COLO829 (cell line): ENCODE measurements at regions not wholly inside any gene's neighbourhood (a gene's known extent, or its start where the extent isn't known, plus 50 kb on each side); places are given as distances from the start of the nearest gene placed in this dataset.
"Not testable (repeated sequence)": the region's sequence is repeated elsewhere in the genome, so short reads cannot be mapped to it uniquely, and the experiment has no call there.

Experiments
- DNase-seq: peaks from one replicate; pipeline ENCODE4 v3.0.0; 2012; ENCODE audit warnings: low spot score

- no peak for DNase-seq
Measured at GRCh38 chr10:2891073-2891769, 176.1 kb upstream of the PFKP start.

GRCh38 chr10:2890093-2890492 is 177.3 kb upstream of the PFKP start:
- DNase-seq: no peak

- DNase-seq: no peak
Measured at GRCh38 chr10:2888403-2889004, 178.8 kb upstream of the PFKP start.

GRCh38 chr10:2887391-2888070 is 179.8 kb upstream of the PFKP start:
- no peak for DNase-seq

GRCh38 chr10:2886662-2887061 is 180.7 kb upstream of the PFKP start:
- no peak for DNase-seq

- DNase-seq: no peak
Measured at GRCh38 chr10:2885288-2886278, 181.8 kb upstream of the PFKP start.

- not testable (repeated sequence) for DNase-seq
Measured at GRCh38 chr10:2883983-2884540, 183.3 kb upstream of the PFKP start.

- DNase-seq: no peak
Measured at GRCh38 chr10:2883238-2883637, 184.1 kb upstream of the PFKP start.

- DNase-seq: no peak
Measured at GRCh38 chr10:2882628-2883027, 184.7 kb upstream of the PFKP start.

GRCh38 chr10:2881720-2882620 is 185.4 kb upstream of the PFKP start:
- DNase-seq: no peak

- DNase-seq: not testable (repeated sequence)
Measured at GRCh38 chr10:2880050-2880449, 187.3 kb upstream of the PFKP start.

- no peak for DNase-seq
Measured at GRCh38 chr10:2878818-2879217, 188.5 kb upstream of the PFKP start.

GRCh38 chr10:2876032-2876431 is 191.3 kb upstream of the PFKP start:
- DNase-seq: no peak

- DNase-seq: no peak
Measured at GRCh38 chr10:2874963-2875362, 192.4 kb upstream of the PFKP start.

GRCh38 chr10:2873769-2874168 is 193.6 kb upstream of the PFKP start:
- DNase-seq: no peak

GRCh38 chr10:2871673-2872219 is 195.6 kb upstream of the PFKP start:
- DNase-seq: no peak

GRCh38 chr10:2870654-2871053 is 196.7 kb upstream of the PFKP start:
- no peak for DNase-seq

- no peak for DNase-seq
Measured at GRCh38 chr10:2867788-2868299, 199.5 kb upstream of the PFKP start.

GRCh38 chr10:2866569-2866968 is 200.8 kb upstream of the PFKP start:
- no peak for DNase-seq

GRCh38 chr10:2861632-2862210 is 205.6 kb upstream of the PFKP start:
- DNase-seq: peak; percentile 8
